Sigmoid colon (tissue), 4 donors: ENCODE measurements at regions not wholly inside any gene's neighbourhood (a gene's known extent, or its start where the extent isn't known, plus 50 kb on each side); places are given as distances from the start of the nearest gene placed in this dataset.

Experiments
- EP300 ChIP-seq, 4 donors: sonication (generic); formaldehyde crosslinking; IDR thresholded peaks; one replicate each; pipeline ENCODE4 v1.6.1; 2017; ENCODE audit warnings: antibody characterized with exemption in 4 of 4
- TF ChIP-seq, protein P1 (sequence below), 4 experiments: fragments of 450-650 bp in 3 of 4; fragments of 200-600 bp in 1 of 4; IDR thresholded peaks; one replicate each; pipeline ENCODE4 v1.5.1; 2016 to 2019; ENCODE audit warnings: antibody characterized with exemption in 4 of 4, mild to moderate bottlenecking in 3 of 4, moderate library complexity in 2 of 4

GRCh38 chr5:164433106-164433870, 927.9 kb downstream of the MAT2B start:
- TF ChIP-seq, protein P1, sequence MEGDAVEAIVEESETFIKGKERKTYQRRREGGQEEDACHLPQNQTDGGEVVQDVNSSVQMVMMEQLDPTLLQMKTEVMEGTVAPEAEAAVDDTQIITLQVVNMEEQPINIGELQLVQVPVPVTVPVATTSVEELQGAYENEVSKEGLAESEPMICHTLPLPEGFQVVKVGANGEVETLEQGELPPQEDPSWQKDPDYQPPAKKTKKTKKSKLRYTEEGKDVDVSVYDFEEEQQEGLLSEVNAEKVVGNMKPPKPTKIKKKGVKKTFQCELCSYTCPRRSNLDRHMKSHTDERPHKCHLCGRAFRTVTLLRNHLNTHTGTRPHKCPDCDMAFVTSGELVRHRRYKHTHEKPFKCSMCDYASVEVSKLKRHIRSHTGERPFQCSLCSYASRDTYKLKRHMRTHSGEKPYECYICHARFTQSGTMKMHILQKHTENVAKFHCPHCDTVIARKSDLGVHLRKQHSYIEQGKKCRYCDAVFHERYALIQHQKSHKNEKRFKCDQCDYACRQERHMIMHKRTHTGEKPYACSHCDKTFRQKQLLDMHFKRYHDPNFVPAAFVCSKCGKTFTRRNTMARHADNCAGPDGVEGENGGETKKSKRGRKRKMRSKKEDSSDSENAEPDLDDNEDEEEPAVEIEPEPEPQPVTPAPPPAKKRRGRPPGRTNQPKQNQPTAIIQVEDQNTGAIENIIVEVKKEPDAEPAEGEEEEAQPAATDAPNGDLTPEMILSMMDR (IDR thresholded peaks at IDR 0.05) = no peak
- no peak for TF ChIP-seq EP300 (IDR thresholded peaks at IDR 0.05)
